Peyer's patch (tissue), 4 donors: ENCODE measurements at regions not wholly inside any gene's neighbourhood (a gene's known extent, or its start where the extent isn't known, plus 50 kb on each side); places are given as distances from the start of the nearest gene placed in this dataset.

Experiments
- CTCF ChIP-seq, 6 experiments: fragments of 450-650 bp in 4 of 6; fragments of 200-600 bp in 2 of 6; sonication (generic) in 1 of 6; IDR thresholded peaks; one replicate each; pipeline ENCODE4 v1.5.1; 2017 to 2019; ENCODE audit warnings: antibody characterized with exemption in 6 of 6, mild to moderate bottlenecking in 3 of 6, moderate library complexity in 1 of 6
- POLR2A ChIP-seq, 2 donors: fragments of 450-650 bp; IDR thresholded peaks; one replicate each; pipeline ENCODE4 v1.5.1; 2017; ENCODE audit warnings: antibody characterized with exemption in 2 of 2, mild to moderate bottlenecking in 2 of 2, moderate library complexity in 2 of 2

GRCh38 chr6:91376686-91377085 is 789.8 kb upstream of the MAP3K7 start:
- TF ChIP-seq CTCF (IDR thresholded peaks at IDR 0.05): no peak
- no peak for TF ChIP-seq POLR2A (IDR thresholded peaks at IDR 0.05)
